A549 (cell line): ENCODE measurements at regions not wholly inside any gene's neighbourhood (a gene's known extent, or its start where the extent isn't known, plus 50 kb on each side); places are given as distances from the start of the nearest gene placed in this dataset.

Experiments used
- CHD2 ChIP-seq: fragments of 150-350 bp; IDR thresholded peaks from 2 replicates; pipeline ENCODE4 v1.6.1; 2014; ENCODE audit warnings: low read length; ENCODE audit not compliant: partially characterized antibody
- EHF ChIP-seq: fragments of 250-450 bp; sonication (Bioruptor Pico); IDR thresholded peaks from 2 replicates; pipeline ENCODE4 v1.5.0; 2020; ENCODE audit warnings: mild to moderate bottlenecking
- EP300 ChIP-seq, 2 experiments: fragments of >200 bp; sonication (Bioruptor Twin); formaldehyde crosslinking; IDR thresholded peaks; 2 replicates in 1 of 2; 3 replicates in 1 of 2; pipeline ENCODE4 v1.6.1; 2016 to 2017
- PBX3 ChIP-seq: IDR thresholded peaks from 2 replicates; pipeline ENCODE4 v1.6.1; 2012
- POLR2A ChIP-seq: IDR thresholded peaks from 2 replicates; pipeline ENCODE4 v1.6.1; 2012; ENCODE audit warnings: mild to moderate bottlenecking, low read length
- RNF2 ChIP-seq: fragments of 200-600 bp; sonication (generic); IDR thresholded peaks from 2 replicates; pipeline ENCODE4 v1.6.1; 2016; ENCODE audit warnings: low read depth, mild to moderate bottlenecking, antibody characterized with exemption, moderate library complexity, borderline replicate concordance
- TF ChIP-seq, protein P1 (sequence below): fragments of >200 bp; sonication (Bioruptor Twin); formaldehyde crosslinking; IDR thresholded peaks from 3 replicates; pipeline ENCODE4 v1.5.1; 2016

DNA sequence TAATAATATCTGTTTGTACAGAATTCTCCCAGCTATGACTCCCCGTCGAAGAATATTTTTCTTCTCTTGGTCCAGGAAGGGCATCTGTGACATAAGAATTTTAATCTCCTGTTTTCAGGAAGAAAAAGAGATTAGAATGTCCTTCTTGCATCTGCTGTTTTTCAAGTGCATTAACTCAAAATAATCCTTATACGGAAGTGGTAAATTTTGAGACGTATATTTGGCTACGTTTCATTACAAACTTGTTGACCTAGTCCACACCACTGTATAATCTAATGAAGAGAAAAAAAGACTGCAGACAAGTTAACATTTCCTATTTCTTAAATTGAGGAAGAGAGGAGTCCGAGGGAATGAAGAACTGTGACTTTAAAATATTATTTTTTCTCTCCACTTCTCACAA, 959.9 kb downstream of the DIAPH3 start:
- TF ChIP-seq PBX3 (no peak), EHF (CRISPR knock-in tag) (no peak), RNF2 (no peak), EP300 (IDR thresholded peaks at IDR 0.05) (no peak), POLR2A (no peak), CHD2 (no peak)
- TF ChIP-seq, protein P1, sequence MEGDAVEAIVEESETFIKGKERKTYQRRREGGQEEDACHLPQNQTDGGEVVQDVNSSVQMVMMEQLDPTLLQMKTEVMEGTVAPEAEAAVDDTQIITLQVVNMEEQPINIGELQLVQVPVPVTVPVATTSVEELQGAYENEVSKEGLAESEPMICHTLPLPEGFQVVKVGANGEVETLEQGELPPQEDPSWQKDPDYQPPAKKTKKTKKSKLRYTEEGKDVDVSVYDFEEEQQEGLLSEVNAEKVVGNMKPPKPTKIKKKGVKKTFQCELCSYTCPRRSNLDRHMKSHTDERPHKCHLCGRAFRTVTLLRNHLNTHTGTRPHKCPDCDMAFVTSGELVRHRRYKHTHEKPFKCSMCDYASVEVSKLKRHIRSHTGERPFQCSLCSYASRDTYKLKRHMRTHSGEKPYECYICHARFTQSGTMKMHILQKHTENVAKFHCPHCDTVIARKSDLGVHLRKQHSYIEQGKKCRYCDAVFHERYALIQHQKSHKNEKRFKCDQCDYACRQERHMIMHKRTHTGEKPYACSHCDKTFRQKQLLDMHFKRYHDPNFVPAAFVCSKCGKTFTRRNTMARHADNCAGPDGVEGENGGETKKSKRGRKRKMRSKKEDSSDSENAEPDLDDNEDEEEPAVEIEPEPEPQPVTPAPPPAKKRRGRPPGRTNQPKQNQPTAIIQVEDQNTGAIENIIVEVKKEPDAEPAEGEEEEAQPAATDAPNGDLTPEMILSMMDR = no peak
